Activated naive CD8-positive, alpha-beta T cell (primary cell): ENCODE measurements at regions not wholly inside any gene's neighbourhood (a gene's known extent, or its start where the extent isn't known, plus 50 kb on each side); places are given as distances from the start of the nearest gene placed in this dataset.

Experiments
- H3K27ac Mint-ChIP-seq: one replicate; pipeline ENCODE4 v1.8.0; 2021; ENCODE audit warnings: mixed read lengths
- H3K27me3 Mint-ChIP-seq: one replicate; pipeline ENCODE4 v1.8.0; 2021; ENCODE audit warnings: mixed read lengths
- H3K36me3 Mint-ChIP-seq: one replicate; pipeline ENCODE4 v1.8.0; 2021; ENCODE audit warnings: mixed read lengths
- H3K4me1 Mint-ChIP-seq: one replicate; pipeline ENCODE4 v1.8.0; 2021; ENCODE audit warnings: low read depth, mixed read lengths
- H3K4me3 Mint-ChIP-seq: one replicate; pipeline ENCODE4 v1.8.0; 2021; ENCODE audit warnings: mild to moderate bottlenecking, mixed read lengths
- H3K9me3 Mint-ChIP-seq: one replicate; pipeline ENCODE4 v1.8.0; 2021; ENCODE audit warnings: low read depth, mixed read lengths

DNA sequence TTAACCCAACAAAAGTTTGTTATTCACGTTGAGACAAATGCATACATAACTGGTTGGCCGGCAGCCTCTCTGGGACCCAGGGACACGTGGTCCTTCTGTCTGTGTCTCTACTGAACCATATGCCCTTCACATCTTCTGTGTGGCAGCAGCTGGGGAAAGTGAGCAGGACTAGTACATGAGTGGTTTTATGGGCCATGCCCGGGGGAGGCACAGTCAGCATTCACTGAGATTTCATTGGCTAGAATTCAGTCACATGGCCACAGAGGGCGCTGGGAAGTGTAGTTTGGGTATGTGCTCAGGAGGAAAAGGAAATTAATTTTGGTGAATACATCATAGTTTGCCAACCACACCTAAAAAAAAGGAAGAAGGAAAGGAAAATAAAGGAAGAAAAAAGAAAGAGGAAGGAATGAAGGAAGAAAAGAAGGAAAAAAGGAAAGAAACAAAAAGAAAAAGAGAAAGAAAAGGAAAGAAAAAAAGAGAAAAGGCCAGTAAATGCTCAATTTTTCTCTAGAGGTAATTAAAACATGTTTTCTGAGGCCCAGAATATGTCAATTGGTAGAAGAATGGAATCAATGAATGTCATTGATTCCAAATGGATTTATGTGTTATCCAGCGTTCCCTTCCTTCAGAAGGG is 55.9 kb upstream of the KIRREL3 start:
- Mint-ChIP-seq H3K36me3 (no peaks in the 10 kb centered on the region), H3K4me1 (no peaks in the 10 kb centered on the region), H3K27me3 (no peaks in the 10 kb centered on the region), H3K27ac (no peak overlapping the region), H3K4me3 (no peak overlapping the region), H3K9me3 (no peaks in the 10 kb centered on the region)

- Mint-ChIP-seq H3K27ac (no peak overlapping the region), H3K36me3 (no peaks in the 10 kb centered on the region), H3K9me3 (no peaks in the 10 kb centered on the region), H3K4me3 (no peak overlapping the region), H3K27me3 (no peaks in the 10 kb centered on the region), H3K4me1 (no peaks in the 10 kb centered on the region)
These were observed 54.7 kb upstream of the KIRREL3 start for GRCh38 chr11:127055236-127055635.

DNA sequence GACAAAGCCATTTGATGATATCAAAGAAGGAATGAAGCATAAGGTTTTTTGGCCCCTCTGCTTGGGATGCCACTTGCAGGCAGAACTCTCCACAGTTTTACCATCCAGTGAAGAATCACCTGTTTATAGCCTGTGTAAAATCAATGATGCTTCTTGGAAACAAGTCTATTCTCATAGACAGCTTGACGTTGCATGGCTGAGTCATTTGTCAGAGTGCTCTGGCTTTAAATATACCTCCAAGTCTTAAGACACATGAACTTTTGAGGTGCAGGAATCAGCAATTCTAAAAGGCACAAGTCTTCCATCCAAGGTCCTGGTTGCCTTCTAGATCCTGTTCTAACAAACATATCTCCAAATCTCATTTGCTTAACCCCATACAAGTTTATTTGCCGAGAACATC is 53.6 kb upstream of the KIRREL3 start:
- H3K36me3 Mint-ChIP-seq, result no peaks in the 10 kb centered on the region
- no peaks in the 10 kb centered on the region for H3K9me3 Mint-ChIP-seq
- no peaks in the 10 kb centered on the region for H3K4me1 Mint-ChIP-seq
- H3K27me3 Mint-ChIP-seq, result no peaks in the 10 kb centered on the region
- H3K4me3 Mint-ChIP-seq, result no peak overlapping the region
- H3K27ac Mint-ChIP-seq, result no peak overlapping the region

GRCh38 chr11:127052404-127052803 is 51.8 kb upstream of the KIRREL3 start:
- H3K36me3 Mint-ChIP-seq, result no peaks in the 10 kb centered on the region
- no peaks in the 10 kb centered on the region for H3K4me1 Mint-ChIP-seq
- H3K4me3 Mint-ChIP-seq, result no peak overlapping the region
- no peaks in the 10 kb centered on the region for H3K27me3 Mint-ChIP-seq
- no peaks in the 10 kb centered on the region for H3K9me3 Mint-ChIP-seq
- H3K27ac Mint-ChIP-seq, result no peak overlapping the region
